BLaER1 (cell line): ENCODE measurements at regions not wholly inside any gene's neighbourhood (a gene's known extent, or its start where the extent isn't known, plus 50 kb on each side); places are given as distances from the start of the nearest gene placed in this dataset.

ENCODE experiments used
- H3K27ac ChIP-seq: shearing (Covaris generic); formaldehyde crosslinking; 2 replicates; pipeline ENCODE4 v1.8.1; 2022
- H3K27me3 ChIP-seq: shearing (Covaris generic); formaldehyde crosslinking; 2 replicates; pipeline ENCODE4 v1.8.1; 2022
- H3K36me3 ChIP-seq: shearing (Covaris generic); formaldehyde crosslinking; 2 replicates; pipeline ENCODE4 v1.8.1; 2022
- H3K4me1 ChIP-seq: shearing (Covaris generic); formaldehyde crosslinking; 2 replicates; pipeline ENCODE4 v1.8.1; 2022
- H3K4me2 ChIP-seq: shearing (Covaris generic); formaldehyde crosslinking; 2 replicates; pipeline ENCODE4 v1.8.1; 2022
- H3K4me3 ChIP-seq: shearing (Covaris generic); formaldehyde crosslinking; 2 replicates; pipeline ENCODE4 v1.8.1; 2022
- H3K9ac ChIP-seq: shearing (Covaris generic); formaldehyde crosslinking; 2 replicates; pipeline ENCODE4 v1.8.1; 2022
- H3K9me3 ChIP-seq: shearing (Covaris generic); formaldehyde crosslinking; 2 replicates; pipeline ENCODE4 v1.8.1; 2022
- H4K20me1 ChIP-seq: shearing (Covaris generic); formaldehyde crosslinking; 2 replicates; pipeline ENCODE4 v1.8.1; 2022
- Cebpa-rat ChIP-seq: shearing (Covaris generic); IDR thresholded peaks from 2 replicates; pipeline ENCODE4 v1.8.1; 2022

DNA sequence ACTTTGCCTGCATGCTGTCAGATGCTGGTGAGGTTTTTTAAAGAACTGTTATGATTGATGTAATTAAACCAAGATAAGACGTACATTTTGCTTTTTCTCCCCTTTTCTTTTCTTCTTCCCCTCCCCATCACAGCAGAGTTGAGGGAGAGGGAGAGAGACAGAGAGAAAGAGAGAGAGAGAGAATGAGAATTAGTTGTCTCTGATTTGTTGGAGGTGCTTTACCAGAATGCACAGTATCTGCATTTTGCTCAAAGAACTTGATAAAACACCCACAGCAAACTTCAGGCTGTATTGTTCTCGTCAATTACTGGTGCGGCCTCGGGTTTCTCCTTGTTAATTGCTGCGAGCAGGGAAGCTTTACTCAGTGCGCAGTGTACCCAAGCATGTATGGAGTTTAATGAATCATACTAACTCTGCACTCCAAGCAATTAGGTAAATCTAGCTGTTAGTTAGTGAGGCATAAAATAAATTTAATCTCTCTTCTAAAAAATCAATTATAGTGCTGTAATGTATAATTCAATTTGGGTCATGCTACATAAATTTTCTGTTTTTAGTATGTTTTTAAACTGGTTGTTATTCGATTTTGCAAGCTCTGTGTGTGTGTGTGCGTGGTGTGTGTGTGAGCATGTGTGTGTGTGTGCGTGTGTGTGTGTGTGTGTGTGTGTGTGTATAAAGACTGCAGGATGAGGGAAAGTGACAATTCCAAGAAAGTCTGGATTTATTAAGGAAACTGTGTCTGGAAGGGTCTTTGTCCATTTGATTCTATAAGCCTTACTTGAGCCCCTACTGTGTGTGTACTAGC lies 273.4 kb downstream of the TLE3 start:
- TF ChIP-seq Cebpa-rat = no peak
- Histone ChIP-seq H3K36me3 (no peaks in the 10 kb centered on the region), H3K9ac (no peak overlapping the region), H3K27ac (no peak overlapping the region), H3K4me1 (no peaks in the 10 kb centered on the region), H3K27me3 (no peaks in the 10 kb centered on the region), H3K4me2 (no peak overlapping the region), H3K4me3 (no peak overlapping the region), H4K20me1 (no peaks in the 10 kb centered on the region; the same call in 1 of the 2 replicates), H3K9me3 (no peaks in the 10 kb centered on the region)

DNA sequence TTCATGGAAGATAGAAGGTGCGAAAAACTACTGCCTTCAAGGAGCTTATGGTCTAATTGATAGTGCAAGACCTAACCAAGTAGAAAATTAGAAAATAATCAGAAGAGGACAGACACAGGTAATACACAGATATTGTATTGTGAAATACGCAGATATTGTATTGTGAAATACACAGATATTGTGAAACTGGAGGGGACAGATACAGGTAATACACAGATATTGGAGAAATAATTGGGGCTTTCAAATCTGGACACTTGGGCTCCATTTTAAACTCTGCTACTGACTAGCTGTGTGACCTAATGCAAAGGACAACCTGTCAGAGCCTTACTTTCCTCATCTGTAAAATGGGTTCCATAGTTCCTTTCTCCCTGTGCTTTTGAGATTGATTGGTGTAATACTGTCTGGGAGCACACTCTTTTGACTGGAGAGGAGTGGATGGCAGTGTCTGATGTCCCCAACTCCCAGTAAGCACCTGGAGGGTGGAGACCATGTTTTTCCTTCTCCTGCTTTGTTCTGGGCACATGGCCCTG lies 272.8 kb downstream of the TLE3 start:
- no peak overlapping the region for H3K27ac ChIP-seq
- TF ChIP-seq Cebpa-rat = no peak; the same call in 1 of the 2 replicates
- no peaks in the 10 kb centered on the region for H3K27me3 ChIP-seq
- H3K4me1 ChIP-seq = no peaks in the 10 kb centered on the region
- no peaks in the 10 kb centered on the region; the same call in 1 of the 2 replicates for H4K20me1 ChIP-seq
- H3K36me3 ChIP-seq = no peaks in the 10 kb centered on the region
- no peak overlapping the region for H3K9ac ChIP-seq
- H3K4me2 ChIP-seq = no peak overlapping the region
- H3K4me3 ChIP-seq = no peak overlapping the region
- H3K9me3 ChIP-seq = no peaks in the 10 kb centered on the region

DNA sequence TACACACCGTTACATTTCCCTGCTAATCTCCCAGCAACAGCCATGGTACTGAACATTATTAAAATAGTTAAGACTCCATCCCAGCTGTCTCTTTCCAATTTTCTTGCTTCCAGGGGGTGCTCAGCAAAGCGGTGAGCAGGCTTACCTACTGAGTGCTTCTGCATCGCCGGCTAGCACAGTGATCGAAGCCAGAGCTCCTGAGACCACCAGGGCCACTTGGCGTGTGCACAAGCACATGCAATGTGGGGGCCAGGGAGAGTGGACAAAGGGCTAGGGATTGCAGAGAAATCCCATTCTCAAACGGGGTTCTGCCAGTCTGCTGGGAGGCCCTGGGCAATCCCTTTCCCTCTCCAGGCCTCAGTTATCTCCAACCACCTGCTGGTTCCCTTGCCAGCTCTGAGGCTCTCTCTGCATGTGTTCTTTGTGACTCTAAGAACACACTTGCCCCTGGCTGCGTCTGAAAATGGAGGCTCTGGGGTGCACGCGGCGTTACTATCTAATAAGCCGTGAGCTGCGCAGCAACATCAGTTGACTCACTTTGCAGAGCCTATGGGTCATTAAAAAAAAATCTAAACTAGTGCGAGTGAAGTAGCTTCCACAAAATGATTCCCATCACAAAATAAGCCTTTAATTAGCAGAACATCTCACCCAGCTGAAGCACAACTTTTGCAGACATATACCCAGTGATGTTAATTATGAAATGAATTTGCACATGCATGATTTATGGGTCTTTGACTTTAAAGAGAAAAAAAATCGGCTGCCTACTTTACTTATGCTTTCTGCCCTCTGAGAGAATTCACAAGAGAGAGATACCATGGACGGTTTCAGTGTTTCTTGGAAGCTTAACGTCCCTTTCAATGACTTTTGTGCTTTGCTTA lies 271.5 kb downstream of the TLE3 start:
- H3K4me1 ChIP-seq = no peaks in the 10 kb centered on the region; the same call in 1 of the 2 replicates
- no peaks in the 10 kb centered on the region for H3K36me3 ChIP-seq
- no peak overlapping the region for H3K4me3 ChIP-seq
- no peak overlapping the region for H3K9ac ChIP-seq
- H3K9me3 ChIP-seq = no peaks in the 10 kb centered on the region
- no peak overlapping the region for H3K27ac ChIP-seq
- no peak for TF ChIP-seq Cebpa-rat
- H4K20me1 ChIP-seq = peaks cover 4% of the 10 kb centered on the region; the same call in 1 of the 2 replicates
- no peak overlapping the region for H3K4me2 ChIP-seq
- H3K27me3 ChIP-seq = no peaks in the 10 kb centered on the region

DNA sequence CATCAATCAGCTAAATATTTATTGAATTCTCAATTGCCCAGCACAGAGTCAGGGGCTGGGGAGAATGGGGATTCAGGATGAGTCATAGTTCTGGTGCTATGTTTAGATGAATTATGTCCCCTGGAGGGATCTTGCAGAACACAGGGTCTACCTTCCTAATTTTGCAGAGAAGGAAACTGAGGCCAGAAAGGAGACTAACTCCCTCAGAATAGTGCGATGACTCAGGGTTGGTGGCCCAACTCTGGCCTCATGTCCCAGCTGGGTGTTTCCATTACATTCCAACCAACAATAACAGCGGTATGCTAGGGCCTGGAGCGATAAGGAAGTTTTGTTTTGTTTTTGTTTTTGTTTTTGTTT lies 270.9 kb downstream of the TLE3 start:
- Histone ChIP-seq H3K27ac (no peak overlapping the region), H3K27me3 (no peaks in the 10 kb centered on the region), H4K20me1 (peaks cover 6% of the 10 kb centered on the region; the same call in 1 of the 2 replicates), H3K9ac (no peak overlapping the region), H3K4me2 (no peak overlapping the region), H3K9me3 (no peaks in the 10 kb centered on the region), H3K4me3 (no peak overlapping the region), H3K4me1 (no peaks in the 10 kb centered on the region; the same call in 1 of the 2 replicates), H3K36me3 (no peaks in the 10 kb centered on the region)
- TF ChIP-seq Cebpa-rat = no peak

DNA sequence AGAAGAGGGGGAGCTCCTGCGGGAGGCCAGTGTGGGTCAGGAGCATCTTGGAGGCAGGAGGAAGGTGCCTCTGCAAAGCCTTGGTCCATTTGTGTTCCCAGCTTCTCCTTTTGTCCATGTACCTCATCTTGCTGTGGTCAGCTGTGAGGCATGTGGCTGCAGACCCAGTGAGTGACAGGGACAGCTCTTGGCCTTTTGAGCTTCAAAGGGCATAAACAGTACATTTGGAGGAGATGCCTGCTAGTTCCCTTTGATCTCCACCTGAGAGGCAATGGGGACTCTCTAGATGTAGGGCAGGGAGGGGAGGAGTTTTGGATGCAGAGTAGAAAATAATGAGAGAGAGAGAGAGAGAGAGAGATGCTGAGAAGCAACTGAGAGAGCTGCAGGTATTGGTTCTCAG lies 270.0 kb downstream of the TLE3 start:
- Histone ChIP-seq H3K9me3 (no peaks in the 10 kb centered on the region), H3K36me3 (no peaks in the 10 kb centered on the region), H3K27ac (no peak overlapping the region), H3K9ac (no peak overlapping the region), H3K4me2 (no peak overlapping the region), H3K4me3 (no peak overlapping the region), H4K20me1 (peaks cover 6% of the 10 kb centered on the region; the same call in 1 of the 2 replicates), H3K4me1 (no peaks in the 10 kb centered on the region; the same call in 1 of the 2 replicates), H3K27me3 (no peaks in the 10 kb centered on the region)
- no peak for TF ChIP-seq Cebpa-rat

DNA sequence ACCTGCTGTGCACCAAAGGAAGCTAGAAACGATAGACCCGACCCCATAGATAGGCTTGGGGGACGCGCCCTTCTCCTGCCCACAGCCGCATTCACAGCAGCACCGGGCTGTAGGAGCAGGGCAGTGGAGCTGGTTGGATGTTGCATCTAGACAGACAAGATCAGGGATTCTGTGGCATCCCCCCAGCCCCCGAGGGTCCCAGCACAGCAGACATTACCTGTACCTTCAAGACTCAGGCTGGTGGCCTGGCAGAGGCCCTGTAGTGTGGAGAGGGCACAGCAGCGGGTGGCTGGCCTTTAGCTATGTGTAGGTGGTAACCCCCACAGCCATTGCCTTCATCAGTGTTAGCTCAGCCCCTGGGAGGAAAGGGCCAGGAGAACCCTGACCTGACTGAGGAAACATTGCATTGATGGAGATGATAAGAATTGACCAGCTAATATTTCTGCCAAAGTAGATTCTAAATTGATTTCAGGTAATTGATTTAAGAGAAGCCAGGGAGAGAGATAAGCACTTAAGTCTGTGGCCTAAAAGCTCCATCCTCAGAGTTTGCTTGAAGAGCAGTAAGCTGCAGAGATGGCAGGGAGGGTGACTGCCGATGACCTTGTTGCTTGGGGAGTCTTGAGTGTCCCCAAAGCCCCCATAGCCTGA lies 269.4 kb downstream of the TLE3 start:
- TF ChIP-seq Cebpa-rat = no peak

DNA sequence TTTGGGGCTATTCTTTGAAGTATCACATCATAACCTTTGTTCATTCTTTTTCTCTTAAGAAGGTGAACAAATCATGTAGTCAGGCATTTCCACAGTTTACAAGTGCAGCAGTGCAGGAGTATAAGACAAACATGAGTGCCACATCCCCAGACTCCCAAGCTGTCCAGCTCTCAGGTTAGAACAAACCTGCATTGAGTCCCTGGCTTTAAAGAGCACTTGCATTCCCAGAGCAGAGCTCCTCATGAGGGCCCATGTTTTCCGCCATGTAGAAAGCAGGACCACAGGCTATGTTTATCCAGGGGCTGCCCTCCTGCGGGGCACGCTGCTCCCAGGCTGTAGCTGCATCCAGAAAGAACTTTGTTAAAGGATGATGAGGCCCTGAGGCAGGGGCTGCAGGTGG lies 267.7 kb downstream of the TLE3 start:
- Histone ChIP-seq H3K27ac (no peak overlapping the region), H3K9me3 (no peaks in the 10 kb centered on the region), H3K36me3 (no peaks in the 10 kb centered on the region), H3K4me3 (no peak overlapping the region), H3K4me1 (no peaks in the 10 kb centered on the region; the same call in 1 of the 2 replicates), H4K20me1 (peaks cover 12% of the 10 kb centered on the region; the same call in 1 of the 2 replicates), H3K9ac (no peak overlapping the region), H3K27me3 (0 out of 2 replicates have a peak, but pooled peaks cover 4% of the 10 kb centered on the region), H3K4me2 (no peak overlapping the region)
- TF ChIP-seq Cebpa-rat = no peak

More for the DNA sequence above, 269.4 kb downstream of the TLE3 start:
- Histone ChIP-seq H3K4me3 (no peak overlapping the region), H3K9ac (no peak overlapping the region), H3K27me3 (no peaks in the 10 kb centered on the region), H4K20me1 (peaks cover 6% of the 10 kb centered on the region; the same call in 1 of the 2 replicates), H3K4me1 (no peaks in the 10 kb centered on the region; the same call in 1 of the 2 replicates), H3K27ac (no peak overlapping the region), H3K9me3 (no peaks in the 10 kb centered on the region), H3K36me3 (no peaks in the 10 kb centered on the region), H3K4me2 (no peak overlapping the region)

DNA sequence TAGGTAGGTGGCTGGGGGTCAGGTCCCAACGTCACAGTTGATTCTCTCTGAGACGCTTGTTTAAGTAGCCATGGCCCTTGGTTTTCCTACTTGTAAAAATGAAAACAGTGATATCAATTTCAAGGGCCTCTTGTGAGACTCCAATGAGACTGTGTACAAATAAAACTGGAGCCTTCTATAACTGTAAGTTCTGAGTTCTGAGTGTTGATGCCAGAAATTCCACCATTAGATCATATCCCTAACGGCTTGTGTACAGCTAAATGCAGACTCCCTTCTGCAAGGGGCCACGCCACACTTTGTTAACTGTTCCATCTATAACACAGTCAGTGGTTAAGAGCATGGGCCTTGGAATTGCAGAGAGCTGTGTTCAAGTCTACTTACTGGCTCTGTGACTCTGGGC lies 267.3 kb downstream of the TLE3 start:
- Histone ChIP-seq H4K20me1 (peaks cover 17% of the 10 kb centered on the region; the same call in 1 of the 2 replicates), H3K4me3 (no peak overlapping the region), H3K9me3 (no peaks in the 10 kb centered on the region), H3K4me2 (no peak overlapping the region), H3K9ac (no peak overlapping the region), H3K36me3 (no peaks in the 10 kb centered on the region), H3K27ac (no peak overlapping the region), H3K27me3 (0 out of 2 replicates have a peak, but pooled peaks cover 4% of the 10 kb centered on the region), H3K4me1 (no peaks in the 10 kb centered on the region; the same call in 1 of the 2 replicates)
- no peak for TF ChIP-seq Cebpa-rat

DNA sequence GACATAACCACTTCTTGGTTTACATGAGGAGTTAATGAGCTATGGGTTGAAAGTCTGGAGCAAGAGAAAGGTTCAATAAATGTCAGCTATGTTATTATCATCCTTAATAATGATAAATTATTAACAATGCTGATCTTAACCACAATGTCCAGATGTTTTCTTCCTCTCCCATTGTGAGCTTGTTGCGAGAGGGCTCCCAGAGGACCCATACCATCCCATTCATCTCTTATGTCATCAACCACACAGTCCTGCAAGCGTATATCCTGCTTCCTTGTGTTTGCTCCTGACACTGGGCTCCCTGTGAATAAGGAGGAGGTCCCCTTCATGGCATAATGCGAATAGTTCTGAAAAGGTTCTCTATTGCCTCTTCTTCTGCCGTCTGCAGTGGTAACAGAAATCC lies 266.8 kb downstream of the TLE3 start:
- TF ChIP-seq Cebpa-rat = no peak
- H3K36me3 ChIP-seq = no peaks in the 10 kb centered on the region
- 0 out of 2 replicates have a peak, but pooled peaks cover 4% of the 10 kb centered on the region for H3K27me3 ChIP-seq
- H3K4me3 ChIP-seq = no peak overlapping the region
- H4K20me1 ChIP-seq = peaks cover 21% of the 10 kb centered on the region; the same call in 1 of the 2 replicates
- no peak overlapping the region for H3K9ac ChIP-seq
- H3K27ac ChIP-seq = no peak overlapping the region
- H3K4me1 ChIP-seq = no peaks in the 10 kb centered on the region; the same call in 1 of the 2 replicates
- H3K4me2 ChIP-seq = no peak overlapping the region
- H3K9me3 ChIP-seq = no peaks in the 10 kb centered on the region
